SK-N-SH treated with all-trans-retinoic acid at 6 μM for 48 hours (cell line): ENCODE measurements at regions not wholly inside any gene's neighbourhood (a gene's known extent, or its start where the extent isn't known, plus 50 kb on each side); places are given as distances from the start of the nearest gene placed in this dataset.

ENCODE experiments used
- ATAC-seq: fragments of 200-7000 bp; cut with Tn5 transposase; 3 replicates; pipeline ENCODE4 v1.9.1; 2020; ENCODE audit warnings: mild to moderate bottlenecking, moderate library complexity
- ARNTL ChIP-seq: fragments of 450-650 bp; formaldehyde crosslinking; IDR thresholded peaks from 2 replicates; pipeline ENCODE4 v1.5.0; 2020; ENCODE audit warnings: low read depth, mild to moderate bottlenecking, moderate library complexity, borderline replicate concordance
- BACH2 ChIP-seq: fragments of 250-450 bp; sonication (Bioruptor Pico); IDR thresholded peaks from 2 replicates; pipeline ENCODE4 v1.9.0; 2021; ENCODE audit warnings: mild to moderate bottlenecking, borderline replicate concordance
- CREB5 ChIP-seq: fragments of 250-450 bp; sonication (Bioruptor Pico); IDR thresholded peaks from 2 replicates; pipeline ENCODE4 v1.5.1; 2020; ENCODE audit warnings: low read depth, mild to moderate bottlenecking, moderate library complexity
- CSDC2 ChIP-seq: fragments of 250-450 bp; sonication (Bioruptor Pico); IDR thresholded peaks from 2 replicates; pipeline ENCODE4 v1.5.0; 2020; ENCODE audit warnings: mild to moderate bottlenecking, moderate library complexity
- CSRNP3 ChIP-seq: fragments of 250-450 bp; sonication (Bioruptor Pico); IDR thresholded peaks from 2 replicates; pipeline ENCODE4 v1.5.1; 2021; ENCODE audit warnings: mild to moderate bottlenecking, moderate library complexity
- ESRRG ChIP-seq: fragments of 250-450 bp; sonication (Bioruptor Pico); IDR thresholded peaks from 2 replicates; pipeline ENCODE4 v1.6.1; 2021; ENCODE audit warnings: mild to moderate bottlenecking
- GLIS3 ChIP-seq: fragments of 250-450 bp; sonication (Bioruptor Pico); IDR thresholded peaks from 2 replicates; pipeline ENCODE4 v1.5.0; 2020; ENCODE audit warnings: mild to moderate bottlenecking, moderate library complexity
- ISL1 ChIP-seq: fragments of 250-450 bp; sonication (Bioruptor Pico); IDR thresholded peaks from 2 replicates; pipeline ENCODE4 v2.1.2; 2022; ENCODE audit warnings: mild to moderate bottlenecking, moderate library complexity
- OSR1 ChIP-seq: fragments of 250-450 bp; sonication (Bioruptor Pico); IDR thresholded peaks from 2 replicates; pipeline ENCODE4 v1.8.0; 2022; ENCODE audit warnings: moderate library complexity, mild to moderate bottlenecking, inconsistent platforms
- PATZ1 ChIP-seq: fragments of 250-450 bp; sonication (Bioruptor Pico); IDR thresholded peaks from 2 replicates; pipeline ENCODE4 v1.8.0; 2020; ENCODE audit warnings: mild to moderate bottlenecking, moderate library complexity, borderline replicate concordance
- RARB ChIP-seq: fragments of 250-450 bp; sonication (Bioruptor Pico); IDR thresholded peaks from 2 replicates; pipeline ENCODE4 v1.8.0; 2021; ENCODE audit warnings: mild to moderate bottlenecking, moderate library complexity
- SNAI2 ChIP-seq: fragments of 250-450 bp; sonication (Bioruptor Pico); IDR thresholded peaks from 2 replicates; pipeline ENCODE4 v1.5.0; 2020; ENCODE audit warnings: mild to moderate bottlenecking, moderate library complexity
- TCF4 ChIP-seq: fragments of 250-450 bp; sonication (Bioruptor Pico); IDR thresholded peaks from 2 replicates; pipeline ENCODE4 v1.8.0; 2021; ENCODE audit warnings: mild to moderate bottlenecking, moderate library complexity, borderline replicate concordance
- TOX ChIP-seq: fragments of 250-450 bp; sonication (Bioruptor Pico); IDR thresholded peaks from 2 replicates; pipeline ENCODE4 v1.8.0; 2021; ENCODE audit warnings: mild to moderate bottlenecking, moderate library complexity, borderline replicate concordance
- TSHZ2 ChIP-seq: fragments of 250-450 bp; sonication (Bioruptor Pico); IDR thresholded peaks from 2 replicates; pipeline ENCODE4 v1.5.0; 2020; ENCODE audit warnings: mild to moderate bottlenecking, moderate library complexity
- ZC3H10 ChIP-seq: fragments of 250-450 bp; sonication (Bioruptor Pico); IDR thresholded peaks from 2 replicates; pipeline ENCODE4 v1.5.1; 2021; ENCODE audit warnings: mild to moderate bottlenecking, moderate library complexity
- ZFP3 ChIP-seq: fragments of 250-450 bp; sonication (Bioruptor Pico); IDR thresholded peaks from 2 replicates; pipeline ENCODE4 v1.5.0; 2020; ENCODE audit warnings: mild to moderate bottlenecking, moderate library complexity
- ZFP30 ChIP-seq: fragments of 450-650 bp; formaldehyde crosslinking; IDR thresholded peaks from 2 replicates; pipeline ENCODE4 v1.5.0; 2022; ENCODE audit warnings: mild to moderate bottlenecking, moderate library complexity
- ZNF565 ChIP-seq: fragments of 450-650 bp; formaldehyde crosslinking; conservative IDR thresholded peaks from 2 replicates; pipeline ENCODE4 v1.5.0; 2020; ENCODE audit warnings: low read depth, mild to moderate bottlenecking, moderate library complexity
- ZNF70 ChIP-seq: fragments of 450-650 bp; formaldehyde crosslinking; IDR thresholded peaks from 2 replicates; pipeline ENCODE4 v1.5.0; 2020; ENCODE audit warnings: mild to moderate bottlenecking, moderate library complexity
- ZNF8 ChIP-seq: fragments of 450-650 bp; formaldehyde crosslinking; IDR thresholded peaks from 2 replicates; pipeline ENCODE4 v1.5.0; 2020; ENCODE audit warnings: mild to moderate bottlenecking, moderate library complexity

- TF ChIP-seq GLIS3 (CRISPR knock-in tag) (no peak), ZFP3 (CRISPR knock-in tag) (no peak), ZFP30 (CRISPR knock-in tag) (no peak)
These were observed 410.4 kb upstream of the ID2 start (continued) for GRCh38 chr2:8271461-8271860.

- no peak for ATAC-seq
- TF ChIP-seq PATZ1 (CRISPR knock-in tag) (no peak), ESRRG (no peak), ARNTL (CRISPR knock-in tag) (no peak), ZC3H10 (CRISPR knock-in tag) (no peak), GLIS3 (CRISPR knock-in tag) (no peak), ZNF70 (no peak)
These were observed 405.8 kb upstream of the ID2 start for GRCh38 chr2:8276026-8276425.

- no peak for ATAC-seq
- no peak for TF ChIP-seq ESRRG
- TF ChIP-seq CSDC2, result no peak
- no peak for TF ChIP-seq TSHZ2 (CRISPR knock-in tag)
- no peak for TF ChIP-seq OSR1
- no peak for TF ChIP-seq ZFP30 (CRISPR knock-in tag)
- no peak for TF ChIP-seq TOX (CRISPR knock-in tag)
- TF ChIP-seq TCF4 (CRISPR knock-in tag), result no peak
- TF ChIP-seq, all 23 proteins: peak for 0
These were observed 403.8 kb upstream of the ID2 start for GRCh38 chr2:8277921-8278571.

GRCh38 chr2:8278709-8279354, 403.0 kb upstream of the ID2 start:
- no peak for ATAC-seq
- TF ChIP-seq ZNF70, result no peak
- TF ChIP-seq CSDC2, result no peak
- TF ChIP-seq TCF4 (CRISPR knock-in tag), result no peak
- TF ChIP-seq ESRRG, result no peak
- no peak for TF ChIP-seq BACH2 (CRISPR knock-in tag)
- no peak for TF ChIP-seq ZNF565
- no peak for TF ChIP-seq RARB
- no peak for TF ChIP-seq OSR1
- TF ChIP-seq CSRNP3 (CRISPR knock-in tag), result no peak
- TF ChIP-seq TSHZ2 (CRISPR knock-in tag), result no peak
- no peak for TF ChIP-seq ZC3H10 (CRISPR knock-in tag)

GRCh38 chr2:8279506-8279905, 402.4 kb upstream of the ID2 start:
- no peak for ATAC-seq
- TF ChIP-seq GLIS3 (CRISPR knock-in tag), result no peak
- TF ChIP-seq TCF4 (CRISPR knock-in tag), result no peak
- no peak for TF ChIP-seq BACH2 (CRISPR knock-in tag)
- TF ChIP-seq SNAI2 (CRISPR knock-in tag), result no peak
- TF ChIP-seq CREB5, result no peak
- TF ChIP-seq ZNF8, result no peak
- TF ChIP-seq PATZ1 (CRISPR knock-in tag), result no peak
- TF ChIP-seq ZFP3 (CRISPR knock-in tag), result no peak
- TF ChIP-seq ZFP30 (CRISPR knock-in tag), result no peak
- no peak for TF ChIP-seq OSR1
- TF ChIP-seq TOX (CRISPR knock-in tag), result no peak
- no peak for TF ChIP-seq ISL1 (CRISPR knock-in tag)
